Suppressor macrophage treated with lipopolysaccharide for 4 hours (primary cell): ENCODE measurements at regions not wholly inside any gene's neighbourhood (a gene's known extent, or its start where the extent isn't known, plus 50 kb on each side); places are given as distances from the start of the nearest gene placed in this dataset.
"Not testable (repeated sequence)": the region's sequence is repeated elsewhere in the genome, so short reads cannot be mapped to it uniquely, and the experiment has no call there.

Experiments
- DNase-seq: peaks from one replicate; pipeline ENCODE4 v3.0.0-alpha.2; 2020

GRCh38 chr2:175755169-175755568, 246.9 kb downstream of the LNPK start:
- no peak for DNase-seq

GRCh38 chr2:175750195-175750594, 251.9 kb downstream of the LNPK start:
- no peak for DNase-seq

DNA sequence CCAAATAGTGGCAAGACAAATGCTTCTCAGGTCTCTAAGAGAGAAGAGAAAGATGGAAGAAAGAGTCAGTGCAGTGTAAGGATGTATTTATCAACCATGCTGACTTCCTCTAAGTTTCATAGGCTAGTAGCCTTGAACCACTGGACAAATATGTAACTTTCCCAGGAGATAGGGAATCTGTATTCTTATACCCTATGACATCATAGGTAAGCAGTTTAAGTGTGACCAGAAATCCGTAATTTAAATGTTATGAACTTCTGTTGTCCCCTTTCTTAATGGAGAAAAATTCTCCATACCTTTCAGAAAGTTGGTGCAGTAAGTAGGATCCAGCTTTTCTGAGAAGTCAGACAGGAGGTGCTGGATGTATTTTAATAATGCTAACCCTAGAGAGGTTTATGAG, 256.2 kb downstream of the LNPK start:
- no peak for DNase-seq

DNA sequence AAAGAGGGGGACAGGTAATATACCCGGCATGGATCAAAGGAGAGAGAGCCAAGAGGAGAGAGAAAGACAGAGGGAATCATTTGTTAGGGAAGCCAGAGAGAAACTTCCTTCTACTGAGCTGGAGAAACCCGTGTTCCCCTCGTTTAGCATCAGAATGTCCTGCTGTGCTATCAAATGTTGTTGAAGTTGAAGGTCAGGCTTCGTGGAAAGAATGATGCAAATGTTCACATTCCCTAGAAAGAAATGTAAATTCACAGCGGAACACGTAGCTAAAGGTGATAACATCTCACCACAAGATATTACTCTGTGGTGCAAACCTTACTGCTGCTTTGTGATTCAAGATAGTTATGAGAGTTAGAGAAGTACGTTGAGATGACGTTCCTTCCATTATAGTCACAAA, 258.1 kb downstream of the LNPK start:
- DNase-seq, result no peak

DNA sequence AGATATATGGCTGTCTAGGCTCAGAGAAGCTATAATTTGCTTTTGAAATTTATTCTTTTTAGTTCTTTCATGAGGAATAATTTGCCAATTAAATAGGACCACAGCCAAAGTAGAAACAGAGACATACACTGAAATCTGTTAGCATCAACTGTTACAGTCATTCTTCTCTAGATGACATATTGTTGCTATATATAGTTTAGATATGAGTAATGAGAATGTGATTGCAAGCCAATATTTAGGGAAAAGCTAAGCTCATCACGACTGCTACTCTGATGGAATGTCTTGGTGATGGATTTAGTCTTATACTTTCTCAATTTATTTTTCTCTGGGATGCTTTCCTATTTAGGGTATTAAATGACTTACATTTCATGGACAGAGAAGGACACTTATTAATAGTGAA, 259.1 kb downstream of the LNPK start:
- DNase-seq, result no peak

- DNase-seq, result no peak
Observed at GRCh38 chr2:175742367-175742766, 259.7 kb downstream of the LNPK start.

DNA sequence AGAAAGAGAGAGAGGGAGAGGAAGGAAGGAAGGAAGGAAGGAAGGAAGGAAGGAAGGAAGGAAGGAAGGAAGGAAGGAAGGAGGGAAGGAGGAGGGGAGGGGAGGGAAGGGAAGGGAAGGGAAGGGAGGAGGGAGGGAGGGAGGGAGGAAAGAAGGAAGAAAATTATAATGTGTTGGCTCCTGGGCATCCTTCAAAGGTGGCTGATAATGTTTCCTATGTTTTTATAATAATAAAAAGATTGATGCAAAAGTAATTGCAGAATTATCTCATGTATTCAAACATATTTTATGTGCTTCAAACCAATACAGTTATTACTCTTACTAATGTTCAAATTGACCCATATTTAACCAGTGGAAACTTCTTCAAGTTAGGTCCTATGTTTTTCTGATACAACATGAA, 260.9 kb downstream of the LNPK start:
- DNase-seq, result no peak

DNA sequence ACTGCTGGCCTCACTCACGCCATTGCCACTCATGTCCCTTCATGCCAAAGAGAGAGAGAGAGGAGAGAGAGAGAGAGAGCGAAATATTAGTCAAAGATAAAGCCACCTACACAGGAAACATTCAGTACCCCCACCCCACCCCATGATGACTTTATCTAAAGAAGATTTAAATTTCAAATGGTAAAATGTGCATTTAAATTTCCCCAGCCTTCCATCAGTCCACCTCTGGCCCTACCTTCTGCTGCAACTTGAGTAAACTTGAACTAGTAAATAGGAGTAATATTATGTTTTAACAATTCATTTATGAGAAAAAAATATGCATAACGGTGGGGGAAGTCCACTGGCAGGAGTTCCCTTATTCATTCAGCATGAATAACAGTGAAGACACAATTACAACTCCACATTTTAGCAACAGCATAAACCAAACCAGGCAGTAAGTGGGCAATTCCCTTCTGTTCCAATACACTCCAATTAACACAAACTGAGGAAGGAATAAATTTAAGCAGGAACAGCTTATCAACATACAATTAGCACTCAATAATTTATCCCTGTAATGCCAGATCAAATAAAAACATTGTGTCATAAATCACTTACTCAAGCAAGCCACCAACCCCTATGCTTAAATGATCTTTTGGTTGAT, 264.2 kb downstream of the LNPK start:
- no peak for DNase-seq

- no peak for DNase-seq
Observed at GRCh38 chr2:175734686-175735085, 267.4 kb downstream of the LNPK start.

DNA sequence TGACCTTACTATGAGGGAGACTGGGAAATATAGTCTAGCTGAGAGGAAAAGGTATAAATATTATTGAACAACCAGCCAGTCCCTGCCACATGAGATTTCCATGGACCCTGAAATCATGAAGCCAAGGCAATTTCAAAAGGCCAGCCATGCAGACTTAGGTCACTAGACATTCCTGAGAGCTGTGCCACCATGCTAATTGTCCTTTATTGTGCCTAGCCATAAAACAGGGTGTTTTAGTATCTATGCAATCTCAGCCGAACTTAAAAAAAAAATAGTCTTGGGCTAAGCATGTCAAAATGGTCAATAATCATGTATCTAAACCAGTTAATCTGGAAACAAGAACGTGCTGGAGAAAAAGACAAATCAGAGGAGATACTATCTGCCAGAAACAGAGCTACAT, 269.5 kb downstream of the LNPK start:
- DNase-seq, result no peak

DNA sequence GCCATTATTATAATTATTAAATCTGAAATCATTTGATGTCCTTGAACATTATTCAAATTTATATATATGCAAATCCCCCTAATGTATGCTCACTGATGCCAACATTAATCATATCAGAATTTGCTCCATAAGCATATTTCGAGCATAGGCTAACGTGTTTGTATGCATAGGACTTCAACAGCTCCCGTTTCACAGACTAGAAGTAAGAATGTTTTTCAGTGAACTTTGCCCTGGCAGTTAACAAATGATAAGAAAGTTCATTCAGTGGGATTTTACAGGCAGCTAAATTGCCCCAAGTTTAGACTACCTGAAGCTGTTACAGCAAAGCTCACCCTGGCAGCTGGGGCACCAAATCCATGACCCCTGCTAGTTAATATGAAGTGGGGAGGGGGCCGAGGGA, 272.0 kb downstream of the LNPK start:
- no peak for DNase-seq

GRCh38 chr2:175729049-175729706, 272.9 kb downstream of the LNPK start:
- DNase-seq, result no peak

DNA sequence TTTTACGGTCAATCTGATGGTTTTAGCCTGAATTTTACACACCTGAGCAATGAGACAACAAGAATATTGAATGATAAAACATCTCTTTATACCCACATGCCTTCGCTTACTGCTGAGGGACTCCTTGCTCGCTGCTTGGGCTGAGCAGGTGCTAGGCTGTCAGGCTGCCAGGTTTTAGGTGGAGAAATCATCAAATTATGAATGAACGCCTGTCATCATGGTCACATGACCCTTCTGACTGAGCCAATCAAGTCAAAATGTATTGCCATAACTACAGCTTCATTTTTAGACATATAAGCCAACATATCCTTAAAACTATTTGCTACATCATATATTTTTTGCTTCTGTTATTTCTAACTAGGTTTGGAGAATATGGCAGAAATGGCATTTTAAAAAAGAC, 274.0 kb downstream of the LNPK start:
- no peak for DNase-seq

GRCh38 chr2:175726223-175726622, 275.8 kb downstream of the LNPK start:
- DNase-seq, result no peak

- no peak for DNase-seq
Observed at GRCh38 chr2:175709248-175709647, 292.8 kb downstream of the LNPK start.

- DNase-seq, result no peak
Observed at GRCh38 chr2:175707322-175707721, 294.7 kb downstream of the LNPK start.

DNA sequence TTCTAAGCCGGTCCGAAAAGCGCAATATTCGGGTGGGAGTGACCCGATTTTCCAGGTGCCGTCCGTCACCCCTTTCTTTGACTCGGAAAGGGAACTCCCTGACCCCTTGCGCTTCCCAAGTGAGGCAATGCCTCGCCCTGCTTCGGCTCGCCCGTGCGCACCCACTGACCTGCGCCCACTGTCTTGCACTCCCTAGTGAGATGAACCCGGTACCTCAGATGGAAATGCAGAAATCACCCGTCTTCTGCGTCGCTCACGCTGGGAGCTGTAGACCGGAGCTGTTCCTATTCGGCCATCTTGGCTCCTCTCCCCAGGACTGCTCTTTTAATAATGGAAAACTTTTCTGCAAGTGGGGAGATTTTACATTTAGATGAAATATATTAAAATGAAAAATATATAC, 297.5 kb downstream of the LNPK start:
- not testable (repeated sequence) for DNase-seq

GRCh38 chr2:175698061-175698460, 304.0 kb downstream of the LNPK start:
- DNase-seq, result no peak

GRCh38 chr2:175690113-175690837, 311.8 kb downstream of the LNPK start:
- peak; percentile 63 for DNase-seq

DNA sequence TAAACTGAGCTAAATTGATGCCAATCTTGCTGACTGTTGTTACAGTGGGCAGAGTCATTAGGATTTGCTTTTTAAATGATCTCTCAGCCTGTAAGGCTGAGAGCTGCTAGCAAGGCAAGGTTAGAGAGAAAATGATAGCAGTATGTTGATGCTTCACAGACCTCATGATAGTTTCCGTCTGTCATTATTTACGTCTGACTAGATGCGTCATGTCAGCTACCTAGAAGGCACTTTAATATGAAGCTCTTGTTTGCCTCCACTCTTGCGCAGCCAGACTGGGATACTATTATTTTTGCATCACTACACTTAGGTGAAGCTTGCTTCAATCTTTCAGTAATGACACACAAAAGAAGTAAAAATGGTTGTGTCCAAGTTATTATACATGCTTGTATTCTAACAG, 313.8 kb downstream of the LNPK start:
- no peak for DNase-seq

GRCh38 chr2:175687465-175687864, 314.6 kb downstream of the LNPK start:
- no peak for DNase-seq

DNA sequence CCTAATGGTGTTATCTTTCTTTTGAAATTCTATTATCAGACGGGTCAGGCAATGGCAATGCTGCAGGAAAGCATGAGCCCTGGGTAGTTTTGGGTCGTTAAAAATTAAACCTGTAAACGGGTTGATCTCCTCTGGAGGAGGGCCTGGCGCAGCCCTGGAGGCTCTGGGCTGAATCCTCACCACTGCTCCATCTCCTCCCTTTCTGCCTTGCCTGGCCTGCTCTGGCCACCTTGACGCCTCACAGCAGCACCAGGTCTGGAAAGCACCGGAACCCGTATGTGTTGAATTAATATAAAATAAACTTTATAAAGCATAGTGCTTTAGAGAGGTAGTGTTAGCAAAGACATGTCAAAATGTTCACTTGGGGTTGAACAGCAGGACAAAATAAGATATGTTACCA, 316.1 kb downstream of the LNPK start:
- no peak for DNase-seq

- no peak for DNase-seq
Observed at GRCh38 chr2:175684466-175684865, 317.6 kb downstream of the LNPK start.

DNA sequence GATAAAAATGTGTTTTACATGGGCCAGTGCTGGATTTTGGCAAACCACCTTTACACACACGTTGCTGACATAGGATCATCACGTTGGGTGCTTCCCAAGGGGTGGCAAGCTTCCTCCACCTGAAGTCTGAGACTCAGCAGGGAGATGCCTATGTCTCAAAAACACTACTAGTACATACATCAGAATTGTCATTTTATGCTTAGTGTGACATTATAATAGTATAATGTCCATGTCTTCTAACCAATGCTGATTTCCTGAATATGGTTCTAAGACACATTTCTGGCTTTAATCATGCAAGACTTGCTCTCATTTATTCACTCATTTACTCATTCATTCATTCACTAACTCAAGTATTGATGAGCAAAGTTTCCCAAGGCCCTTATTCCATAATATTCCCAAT, 322.3 kb downstream of the LNPK start:
- DNase-seq, result no peak
